HFFc6 (cell line): ENCODE measurements at regions not wholly inside any gene's neighbourhood (a gene's known extent, or its start where the extent isn't known, plus 50 kb on each side); places are given as distances from the start of the nearest gene placed in this dataset.

Experiments
- DNase-seq: peaks from one replicate; pipeline ENCODE4 v3.0.0-alpha.2; 2018
- H3K27ac Mint-ChIP-seq: 2 replicates; pipeline ENCODE4 v1.8.0; 2020; ENCODE audit warnings: mild to moderate bottlenecking, mixed read lengths
- H3K27me3 Mint-ChIP-seq: 2 replicates; pipeline ENCODE4 v1.8.0; 2021; ENCODE audit warnings: mild to moderate bottlenecking, moderate library complexity, mixed read lengths; ENCODE audit not compliant: insufficient read depth
- H3K36me3 Mint-ChIP-seq: 2 replicates; pipeline ENCODE4 v1.8.0; 2021; ENCODE audit warnings: low read depth, mixed read lengths
- H3K4me1 Mint-ChIP-seq: 2 replicates; pipeline ENCODE4 v1.8.0; 2020; ENCODE audit warnings: low read depth, mixed read lengths
- H3K4me3 Mint-ChIP-seq: 2 replicates; pipeline ENCODE4 v1.8.0; 2020; ENCODE audit warnings: mild to moderate bottlenecking, moderate library complexity, mixed read lengths
- H3K9me3 Mint-ChIP-seq: 2 replicates; pipeline ENCODE4 v1.8.0; 2020; ENCODE audit warnings: mild to moderate bottlenecking, mixed read lengths
- CTCF ChIP-seq: fragments of 200-600 bp; sonication (generic); IDR thresholded peaks from 2 replicates; pipeline ENCODE4 v1.5.0; 2021; ENCODE audit warnings: antibody characterized with exemption, mild to moderate bottlenecking

DNA sequence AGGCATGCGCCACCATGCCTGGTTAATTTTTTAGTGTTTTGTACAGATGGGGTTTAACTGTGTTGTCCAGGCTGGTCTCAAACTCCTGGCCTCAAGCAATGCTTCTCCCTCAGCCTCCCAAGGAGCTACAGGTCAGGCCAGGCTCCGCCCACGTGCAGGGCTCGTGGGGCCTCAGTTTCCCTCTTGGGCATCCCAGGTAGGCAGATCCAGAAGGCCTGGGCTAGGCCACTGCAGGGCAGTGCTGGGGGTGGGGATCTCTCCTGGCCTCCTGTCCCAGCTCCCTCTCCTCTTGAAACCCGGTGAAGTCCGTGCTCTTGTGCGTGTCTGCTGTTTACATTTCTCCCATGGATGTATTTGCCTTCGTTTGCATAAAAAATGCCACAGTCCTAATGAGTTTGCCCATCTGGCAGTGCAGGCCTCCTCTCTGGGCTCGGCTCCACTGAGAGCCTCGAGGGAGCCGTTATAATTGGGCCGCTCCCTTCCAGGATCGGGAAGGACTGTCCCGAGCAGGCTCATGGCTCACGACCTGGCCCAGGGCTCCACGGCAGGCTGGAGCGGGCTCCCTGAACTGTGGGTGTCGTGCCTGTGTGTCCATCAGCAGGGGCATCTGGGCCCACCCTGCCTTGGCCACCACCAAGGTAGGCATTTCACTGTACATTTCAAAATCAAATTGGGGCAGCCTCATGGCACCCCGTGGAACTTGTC is 52.6 kb upstream of the RUFY1 start:
- TF ChIP-seq CTCF, result no peak
- DNase-seq, result no peak
- Mint-ChIP-seq H3K9me3 (no peaks in the 10 kb centered on the region), H3K4me1 (no peaks in the 10 kb centered on the region; the same call in 1 of the 2 replicates), H3K36me3 (no peaks in the 10 kb centered on the region), H3K4me3 (no peak overlapping the region), H3K27ac (no peak overlapping the region), H3K27me3 (peaks cover 12% of the 10 kb centered on the region)

DNA sequence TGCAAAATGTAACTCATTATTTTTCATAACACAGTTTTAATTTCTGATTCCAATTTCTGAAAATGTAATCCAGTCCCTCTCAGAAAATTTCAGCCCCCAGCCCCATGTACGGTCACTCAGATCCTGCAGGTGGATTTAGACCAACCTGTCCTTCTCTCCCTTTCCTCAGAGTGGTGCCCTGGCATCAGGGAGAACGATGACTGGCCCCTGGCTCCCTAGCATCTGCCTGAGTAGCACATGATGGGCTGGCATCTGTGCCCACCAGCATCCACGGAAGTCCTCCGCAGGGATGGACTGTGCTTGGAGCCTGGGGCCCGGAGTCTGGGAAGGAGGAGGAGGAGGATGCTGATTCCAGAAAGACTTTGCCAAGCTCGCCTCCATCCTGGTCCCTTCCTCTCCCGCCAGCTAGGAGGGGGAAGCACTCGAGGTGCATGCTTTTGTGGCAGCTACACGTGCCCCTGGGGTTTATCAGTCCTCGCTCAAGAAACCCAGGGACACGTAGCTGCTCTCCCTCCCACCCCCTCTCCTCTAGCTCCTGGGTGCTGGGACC is 54.4 kb upstream of the RUFY1 start:
- no peak for DNase-seq
- no peak overlapping the region for H3K27ac Mint-ChIP-seq
- peaks cover 7% of the 10 kb centered on the region for H3K27me3 Mint-ChIP-seq
- H3K9me3 Mint-ChIP-seq, result no peaks in the 10 kb centered on the region
- TF ChIP-seq CTCF, result no peak
- no peak overlapping the region for H3K4me3 Mint-ChIP-seq
- H3K4me1 Mint-ChIP-seq, result no peaks in the 10 kb centered on the region; the same call in 1 of the 2 replicates
- H3K36me3 Mint-ChIP-seq, result no peaks in the 10 kb centered on the region

DNA sequence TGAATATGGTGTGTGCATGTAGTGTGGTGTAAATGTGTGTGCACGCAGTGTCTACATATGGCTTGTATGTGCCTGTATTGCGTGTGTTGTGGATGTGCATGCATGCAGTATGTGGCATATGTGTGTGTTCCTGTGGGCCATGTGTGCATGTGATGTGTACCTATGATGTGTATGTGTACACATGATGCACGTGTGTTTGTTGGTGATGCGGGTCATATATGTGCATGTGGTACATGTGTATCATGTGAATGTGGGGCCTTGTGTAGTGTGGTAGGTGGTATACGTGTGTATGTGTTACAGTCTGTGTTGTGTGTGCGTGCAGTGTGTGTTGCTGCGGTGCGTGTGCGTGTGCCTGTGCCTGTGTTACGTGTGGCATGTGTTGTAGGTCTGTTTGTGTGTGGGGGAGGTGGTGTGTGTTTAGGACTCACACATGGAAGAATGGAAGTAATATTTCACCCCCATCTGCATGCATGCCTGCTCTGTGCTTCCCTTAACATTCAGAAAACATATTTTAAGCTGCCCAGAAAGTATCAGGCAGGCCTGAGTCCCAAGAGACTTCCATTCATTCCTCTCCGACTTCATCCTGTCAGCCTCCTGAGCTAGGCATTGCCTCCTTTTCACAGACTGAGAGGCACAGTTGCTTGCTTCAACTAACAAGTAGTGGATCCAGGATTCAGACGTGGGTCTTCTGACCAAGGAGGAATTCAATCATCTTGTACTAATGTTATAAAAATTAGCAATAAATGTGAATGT is 55.4 kb upstream of the RUFY1 start:
- H3K36me3 Mint-ChIP-seq, result no peaks in the 10 kb centered on the region
- no peak overlapping the region for H3K4me3 Mint-ChIP-seq
- no peak for DNase-seq
- H3K4me1 Mint-ChIP-seq, result no peaks in the 10 kb centered on the region; the same call in 1 of the 2 replicates
- TF ChIP-seq CTCF, result no peak
- H3K27ac Mint-ChIP-seq, result no peak overlapping the region
- no peaks in the 10 kb centered on the region for H3K9me3 Mint-ChIP-seq
- H3K27me3 Mint-ChIP-seq, result peaks cover 7% of the 10 kb centered on the region

DNA sequence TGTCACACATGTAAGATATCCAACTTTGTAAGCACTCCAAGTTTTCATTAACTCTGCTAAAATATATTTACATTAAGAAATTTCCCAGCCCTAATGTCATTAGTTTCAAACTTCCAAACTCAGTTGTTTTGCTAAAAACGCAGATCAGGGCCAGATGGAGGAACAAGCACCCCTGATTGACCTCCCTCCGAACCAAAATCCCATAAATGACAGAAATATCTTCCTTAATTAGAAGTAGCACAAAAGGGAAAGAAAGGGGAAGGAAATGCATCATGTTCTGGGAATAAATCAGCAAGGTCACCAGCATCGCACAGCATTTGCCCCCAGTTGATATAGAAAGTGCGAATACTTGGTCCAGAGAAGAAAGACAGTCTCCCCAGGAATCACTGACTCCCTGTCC is 61.4 kb upstream of the RUFY1 start:
- Mint-ChIP-seq H3K9me3 (no peaks in the 10 kb centered on the region), H3K4me3 (no peak overlapping the region), H3K27me3 (peaks cover 4% of the 10 kb centered on the region), H3K27ac (no peak overlapping the region), H3K36me3 (no peaks in the 10 kb centered on the region), H3K4me1 (peaks cover 30% of the 10 kb centered on the region)
- no peak for TF ChIP-seq CTCF
- no peak for DNase-seq

DNA sequence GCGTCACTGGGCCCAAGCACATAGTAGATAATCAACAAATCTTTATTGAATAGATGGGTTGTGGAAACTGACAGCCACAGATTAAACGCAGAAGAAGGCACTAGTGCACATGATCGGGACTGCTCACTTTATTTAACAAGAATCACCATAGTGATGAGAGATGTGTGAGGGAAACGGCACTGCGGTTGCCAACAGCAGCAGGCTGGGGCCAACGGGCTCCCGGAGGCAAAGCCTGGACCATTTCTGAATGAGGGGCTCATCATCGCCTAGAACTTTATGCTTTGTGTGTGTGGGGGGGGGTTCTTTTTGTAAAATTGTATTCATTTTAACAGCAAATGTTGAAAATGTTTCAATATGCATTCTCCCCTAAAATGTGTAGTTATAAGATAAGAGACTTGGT is 61.9 kb upstream of the RUFY1 start:
- no peak for TF ChIP-seq CTCF
- no peaks in the 10 kb centered on the region for H3K36me3 Mint-ChIP-seq
- H3K4me3 Mint-ChIP-seq, result no peak overlapping the region
- H3K27ac Mint-ChIP-seq, result no peak overlapping the region
- H3K4me1 Mint-ChIP-seq, result peaks cover 30% of the 10 kb centered on the region
- no peak for DNase-seq
- H3K9me3 Mint-ChIP-seq, result no peaks in the 10 kb centered on the region
- peaks cover 4% of the 10 kb centered on the region for H3K27me3 Mint-ChIP-seq
